Pancreas (tissue), 10 donors: ENCODE measurements at regions not wholly inside any gene's neighbourhood (a gene's known extent, or its start where the extent isn't known, plus 50 kb on each side); places are given as distances from the start of the nearest gene placed in this dataset.

Source experiments
- ATAC-seq, 4 donors: fragments of 200-7000 bp; cut with Tn5 transposase; one replicate each; pipeline versions ENCODE4 v1.8.0 to v1.9.1; 2020; ENCODE audit warnings: mild to moderate bottlenecking in 4 of 4, moderate library complexity in 4 of 4
- DNase-seq, 6 donors: peaks; one replicate each; pipeline ENCODE4 v3.0.0-alpha.2; 2020
- FAIRE-seq: peaks from 2 replicates; lab custom pipeline; 2012; peaks lifted over from hg19 to GRCh38; lab: Jason Lieb, UNC
- H3K27ac ChIP-seq, 4 donors: fragments of 200-600 bp; sonication (generic); 1 replicate in 3 of 4; 2 replicates in 1 of 4; pipeline versions ENCODE4 v1.5.0 to v1.8.0; 2020
- H3K27me3 ChIP-seq, 4 donors: fragments of 200-600 bp; one replicate each; pipeline ENCODE4 v1.8.0; 2021
- H3K36me3 ChIP-seq, 3 donors: fragments of 200-600 bp; sonication (generic) in 1 of 3; one replicate each; pipeline versions ENCODE4 v1.5.0 to v1.8.0; 2020 to 2021
- H3K4me1 ChIP-seq, 3 donors: fragments of 200-600 bp; one replicate each; pipeline ENCODE4 v1.8.0; 2021
- H3K4me3 ChIP-seq, 4 donors: fragments of 200-600 bp; sonication (generic) in 2 of 4; one replicate each; pipeline versions ENCODE4 v1.5.0 to v1.8.0; 2020 to 2021
- H3K9me3 ChIP-seq, 4 donors: fragments of 200-600 bp; one replicate each; pipeline ENCODE4 v1.8.0; 2021
- WGBS, 2 donors: extraction: QIAGEN DNeasy Blood & Tissue Kit; methylation state at CpG; one replicate each; pipeline ENCODE4 v1.1.7; 2013; 5-methylcytosine and 5-hydroxymethylcytosine counted together
- intact Hi-C, 3 donors: fragments of 100-400 bp; cut with DNase I; formaldehyde crosslinking; loops; one replicate each; pipeline versions ENCODE4 v1.11.1 to v1.14.2; 2022
- TF ChIP-seq, protein P1 (sequence below), 4 donors: fragments of 200-600 bp; sonication (generic) in 3 of 4; IDR thresholded peaks; one replicate each; pipeline versions ENCODE4 v1.5.0 to v1.8.0; 2021; ENCODE audit warnings: antibody characterized with exemption in 4 of 4
- donor health status: healthy with polysubstance abuse.
- donor health status: DM: no; HTN: no; CAD: no; lungs with moderate emphysema.
- donor health status: DM: no; HTN: no; CAD: no.
- donor health status: control.
- donor health status: control.
- donor health status: Bipolar disorder and iron deficiency.
- donor health status: DM: yes; HTN: yes; CAD: no.
- donor health status: DM: no; HTN: no; CAD: no.
- donor health status: DM: no; HTN: no; CAD: no.
- donor health status: DM: yes; HTN: yes; CAD: no.

DNA sequence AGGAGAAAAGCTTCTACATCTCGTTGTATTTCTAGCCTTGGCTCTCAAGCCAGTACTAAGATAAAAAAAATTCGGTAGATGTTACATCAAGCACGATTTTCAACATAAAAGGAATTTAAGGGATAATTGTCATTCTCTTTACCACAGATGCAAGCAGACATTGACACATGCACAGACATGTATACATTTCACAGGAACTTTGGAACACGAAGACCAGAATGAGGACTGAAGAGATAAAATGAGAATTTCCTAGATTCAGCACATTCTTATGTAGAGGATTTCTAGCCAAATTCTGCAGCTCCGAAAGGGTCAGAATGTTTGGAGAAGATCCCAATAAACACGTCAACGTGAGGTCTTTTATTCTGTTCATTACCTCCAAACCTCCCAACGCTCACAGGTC lies 284.5 kb upstream of the ARGLU1 start:
- 69 to 83% methylated on average over 8 of the region's 8 CpGs for WGBS, 2 donors
- no peak for FAIRE-seq
- Histone ChIP-seq H3K27me3 (no peaks in the 10 kb centered on the region), H3K9me3 (no peaks in the 10 kb centered on the region), H3K27ac (no peak overlapping the region), H3K36me3 (no peaks in the 10 kb centered on the region), H3K4me3 (no peak overlapping the region), H3K4me1 (no peaks in the 10 kb centered on the region)
- ATAC-seq: no peak
- intact Hi-C loops: no loop called here
- no peak for DNase-seq
- TF ChIP-seq, protein P1, sequence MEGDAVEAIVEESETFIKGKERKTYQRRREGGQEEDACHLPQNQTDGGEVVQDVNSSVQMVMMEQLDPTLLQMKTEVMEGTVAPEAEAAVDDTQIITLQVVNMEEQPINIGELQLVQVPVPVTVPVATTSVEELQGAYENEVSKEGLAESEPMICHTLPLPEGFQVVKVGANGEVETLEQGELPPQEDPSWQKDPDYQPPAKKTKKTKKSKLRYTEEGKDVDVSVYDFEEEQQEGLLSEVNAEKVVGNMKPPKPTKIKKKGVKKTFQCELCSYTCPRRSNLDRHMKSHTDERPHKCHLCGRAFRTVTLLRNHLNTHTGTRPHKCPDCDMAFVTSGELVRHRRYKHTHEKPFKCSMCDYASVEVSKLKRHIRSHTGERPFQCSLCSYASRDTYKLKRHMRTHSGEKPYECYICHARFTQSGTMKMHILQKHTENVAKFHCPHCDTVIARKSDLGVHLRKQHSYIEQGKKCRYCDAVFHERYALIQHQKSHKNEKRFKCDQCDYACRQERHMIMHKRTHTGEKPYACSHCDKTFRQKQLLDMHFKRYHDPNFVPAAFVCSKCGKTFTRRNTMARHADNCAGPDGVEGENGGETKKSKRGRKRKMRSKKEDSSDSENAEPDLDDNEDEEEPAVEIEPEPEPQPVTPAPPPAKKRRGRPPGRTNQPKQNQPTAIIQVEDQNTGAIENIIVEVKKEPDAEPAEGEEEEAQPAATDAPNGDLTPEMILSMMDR (IDR thresholded peaks at IDR 0.05): no peak

DNA sequence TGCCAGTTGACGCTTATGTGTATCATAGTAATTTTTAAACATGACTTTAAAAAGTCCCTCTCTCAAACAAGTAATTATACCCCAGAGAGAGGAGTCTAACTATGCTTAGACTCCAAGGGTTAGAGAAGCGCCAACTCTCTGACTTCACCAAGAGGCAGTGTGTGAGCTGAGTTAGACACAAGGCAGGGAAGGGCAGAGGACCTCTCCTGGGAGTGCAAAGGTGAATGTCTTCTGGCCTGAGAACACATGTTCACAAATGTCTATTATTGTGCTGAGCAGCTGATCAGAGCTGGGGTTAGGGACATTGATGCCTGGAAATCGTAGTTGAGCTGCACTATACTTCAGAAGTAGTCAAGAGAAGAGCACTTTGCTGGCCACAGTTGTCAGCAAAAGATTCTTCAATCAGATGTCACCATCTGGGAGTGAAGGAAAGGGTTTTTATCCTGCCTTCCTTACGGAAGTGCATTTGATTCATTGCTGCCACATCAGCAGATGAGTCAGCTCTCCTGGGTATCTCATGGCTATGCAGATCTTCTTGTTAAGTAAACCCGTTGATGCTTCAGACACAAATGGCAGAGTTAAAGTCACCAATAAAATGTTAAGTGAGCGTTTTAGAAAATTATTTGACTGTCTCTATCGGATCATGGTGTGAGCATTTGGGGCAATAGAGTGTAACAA lies 283.2 kb upstream of the ARGLU1 start:
- no peak for FAIRE-seq
- no peak overlapping the region for H3K27ac ChIP-seq
- 81 to 88% methylated on average over 7 of the region's 7 CpGs for WGBS, 2 donors
- H3K27me3 ChIP-seq: no peaks in the 10 kb centered on the region
- no peak for ATAC-seq
- H3K36me3 ChIP-seq: no peaks in the 10 kb centered on the region
- no peaks in the 10 kb centered on the region for H3K4me1 ChIP-seq
- H3K9me3 ChIP-seq: no peaks in the 10 kb centered on the region
- DNase-seq: no peak
- intact Hi-C loops: no loop called here
- no peak overlapping the region for H3K4me3 ChIP-seq
- TF ChIP-seq, protein P1 (IDR thresholded peaks at IDR 0.05): no peak

DNA sequence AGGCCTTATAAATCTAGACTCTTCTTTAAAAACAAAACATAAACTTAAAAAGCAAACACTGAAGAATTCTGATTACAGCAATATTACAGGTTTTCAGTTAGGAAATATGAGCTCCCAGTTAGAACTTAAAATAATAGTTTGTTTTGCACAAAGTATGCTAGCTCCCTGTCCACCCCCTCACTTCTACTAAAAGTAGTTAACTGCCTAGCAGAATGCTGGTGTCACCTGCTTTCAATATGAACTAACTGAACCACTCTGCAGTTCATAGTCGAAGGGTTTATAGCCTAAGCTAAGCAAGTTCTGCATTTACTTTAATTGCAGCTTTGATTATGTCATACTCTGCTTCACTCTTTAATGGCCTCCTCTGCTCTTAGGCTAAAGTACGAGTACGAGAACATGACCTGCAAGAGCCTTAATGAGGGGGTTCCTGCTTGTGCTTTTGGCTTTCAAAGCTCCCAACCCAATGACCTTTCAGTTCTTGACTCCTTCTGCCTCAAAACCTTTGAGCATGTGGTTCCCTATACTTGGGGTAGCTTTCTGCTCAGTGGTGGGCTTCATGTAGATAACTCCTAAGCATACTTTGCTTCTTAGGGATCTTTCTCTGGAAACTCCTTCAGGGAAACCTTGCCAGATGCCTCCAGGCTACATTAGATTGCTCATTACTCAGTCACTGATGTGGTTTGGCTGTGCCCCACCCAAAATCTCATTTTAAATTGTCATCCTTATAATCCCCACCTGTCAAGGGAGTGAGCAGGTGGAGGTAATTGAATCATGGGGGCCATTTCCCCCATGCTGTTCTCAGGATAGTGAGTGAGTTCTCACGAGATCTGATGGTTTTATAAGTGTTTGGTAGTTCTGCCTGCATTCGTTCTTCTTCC lies 278.9 kb upstream of the ARGLU1 start:
- DNase-seq (no peak), FAIRE-seq (no peak), ATAC-seq (no peak)
- H3K9me3 ChIP-seq: no peaks in the 10 kb centered on the region
- H3K4me3 ChIP-seq: no peak overlapping the region
- H3K36me3 ChIP-seq: no peaks in the 10 kb centered on the region
- 78 to 84% methylated on average over 5 of the region's 5 CpGs for WGBS, 2 donors
- TF ChIP-seq, protein P1 (IDR thresholded peaks at IDR 0.05): no peak
- intact Hi-C loops: no loop called here
- no peak overlapping the region for H3K27ac ChIP-seq
- no peaks in the 10 kb centered on the region for H3K27me3 ChIP-seq
- H3K4me1 ChIP-seq: no peaks in the 10 kb centered on the region

DNA sequence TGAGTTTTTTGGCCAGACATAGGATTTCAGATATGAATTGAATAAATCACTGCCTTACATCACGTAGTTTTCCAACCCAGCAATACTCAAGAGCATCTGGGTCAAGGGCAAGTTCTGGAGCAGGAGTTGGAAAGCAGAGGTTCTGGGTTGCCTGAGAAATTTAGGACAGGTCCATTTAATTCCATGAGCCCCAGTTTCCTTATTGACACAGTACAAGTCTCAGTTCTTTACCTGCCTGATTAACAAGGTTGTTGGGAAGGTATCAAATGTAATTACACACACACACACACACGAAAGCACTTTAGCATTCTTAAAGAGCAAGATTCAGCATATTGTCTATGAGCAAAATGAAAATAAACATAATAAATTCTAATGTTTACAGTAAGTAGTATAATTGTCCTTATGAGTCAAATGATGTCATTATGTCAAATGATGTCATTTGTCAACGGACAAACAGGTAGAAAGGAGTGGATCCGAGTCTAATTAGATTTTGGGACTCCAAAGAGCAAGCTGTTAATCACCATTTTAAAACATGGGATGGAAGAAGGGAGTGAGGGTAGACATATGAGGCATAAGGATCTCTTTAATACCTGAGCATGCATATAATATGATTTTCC lies 268.4 kb upstream of the ARGLU1 start:
- intact Hi-C loops: no loop called here
- TF ChIP-seq, protein P1 (IDR thresholded peaks at IDR 0.05): no peak
- no peak overlapping the region for H3K27ac ChIP-seq
- ATAC-seq (peak; percentile 34 to 65 (median 48)), DNase-seq (no peak), FAIRE-seq (no peak)
- H3K9me3 ChIP-seq: no peaks in the 10 kb centered on the region
- H3K27me3 ChIP-seq: no peaks in the 10 kb centered on the region
- 29 to 31% methylated on average over 4 of the region's 4 CpGs for WGBS, 2 donors
- no peaks in the 10 kb centered on the region for H3K36me3 ChIP-seq
- no peak overlapping the region for H3K4me3 ChIP-seq
- H3K4me1 ChIP-seq: peaks cover 0 to 5% (median 5%) of the 10 kb centered on the region in 3 donors
